ENCODE measurements at regions not wholly inside any gene's neighbourhood (a gene's known extent, or its start where the extent isn't known, plus 50 kb on each side); places are given as distances from the start of the nearest gene placed in this dataset.
"Not testable (repeated sequence)": the region's sequence is repeated elsewhere in the genome, so short reads cannot be mapped to it uniquely, and the experiment has no call there.

- no peak for FAIRE-seq
Observed at GRCh38 chr9:95784318-95784717, 91.2 kb upstream of the ERCC6L2 start.

- FAIRE-seq = no peak
Observed at GRCh38 chr9:95783426-95783975, 92.0 kb upstream of the ERCC6L2 start.

GRCh38 chr9:95780751-95781150 is 94.7 kb upstream of the ERCC6L2 start:
- no peak for FAIRE-seq

- FAIRE-seq = no peak
Observed at GRCh38 chr9:95780121-95780520, 95.4 kb upstream of the ERCC6L2 start.

GRCh38 chr9:95779597-95779996 is 95.9 kb upstream of the ERCC6L2 start:
- FAIRE-seq = not testable (repeated sequence)

- no peak for FAIRE-seq
Observed at GRCh38 chr9:95778957-95779356, 96.5 kb upstream of the ERCC6L2 start.

GRCh38 chr9:95777136-95777535 is 98.4 kb upstream of the ERCC6L2 start:
- no peak for FAIRE-seq

GRCh38 chr9:95776176-95776575 is 99.3 kb upstream of the ERCC6L2 start:
- FAIRE-seq = no peak

GRCh38 chr9:95775191-95775590 is 100.3 kb upstream of the ERCC6L2 start:
- no peak for FAIRE-seq

- no peak for FAIRE-seq
Observed at GRCh38 chr9:95773053-95773418, 102.5 kb upstream of the ERCC6L2 start.

- FAIRE-seq = no peak
Observed at GRCh38 chr9:95772320-95773052, 103.0 kb upstream of the ERCC6L2 start.

GRCh38 chr9:95771556-95772246 is 103.8 kb upstream of the ERCC6L2 start:
- FAIRE-seq = no peak

GRCh38 chr9:95770653-95771131 is 104.8 kb upstream of the ERCC6L2 start:
- FAIRE-seq = no peak

GRCh38 chr9:95769909-95770433 is 105.5 kb upstream of the ERCC6L2 start:
- FAIRE-seq = no peak

GRCh38 chr9:95769473-95769872 is 106.0 kb upstream of the ERCC6L2 start:
- FAIRE-seq = no peak

- FAIRE-seq = no peak
Observed at GRCh38 chr9:95766906-95767305, 108.6 kb upstream of the ERCC6L2 start.

- no peak for FAIRE-seq
Observed at GRCh38 chr9:95764533-95765319, 110.8 kb upstream of the ERCC6L2 start.

GRCh38 chr9:95763983-95764382 is 111.5 kb upstream of the ERCC6L2 start:
- FAIRE-seq = no peak

GRCh38 chr9:95763006-95763405 is 112.5 kb upstream of the ERCC6L2 start:
- FAIRE-seq = no peak

- FAIRE-seq = no peak
Observed at GRCh38 chr9:95762322-95762721, 113.2 kb upstream of the ERCC6L2 start.

- FAIRE-seq = no peak
Observed at GRCh38 chr9:95760791-95761190, 114.7 kb upstream of the ERCC6L2 start.

- FAIRE-seq = no peak
Observed at GRCh38 chr9:95757439-95757838, 118.1 kb upstream of the ERCC6L2 start.

GRCh38 chr9:95756986-95757385 is 118.5 kb upstream of the ERCC6L2 start:
- FAIRE-seq = no peak
